DOHH2 (cell line): ENCODE measurements at regions not wholly inside any gene's neighbourhood (a gene's known extent, or its start where the extent isn't known, plus 50 kb on each side); places are given as distances from the start of the nearest gene placed in this dataset.

ENCODE experiments used
- H3F3A ChIP-seq: fragments of 200-600 bp; sonication (generic), shearing (Covaris generic); 2 replicates; pipeline ENCODE4 v1.6.0; 2016; ENCODE audit warnings: antibody characterized with exemption, mild to moderate bottlenecking; ENCODE audit not compliant: control insufficient read depth, insufficient read depth
- H3K27ac ChIP-seq: fragments of 200-600 bp; sonication (generic); 2 replicates; pipeline ENCODE4 v1.5.1; 2014; ENCODE audit warnings: low read depth, mild to moderate bottlenecking, low read length, moderate library complexity
- H3K27me3 ChIP-seq: fragments of 200-600 bp; sonication (generic); 2 replicates; pipeline ENCODE4 v1.6.1; 2014; ENCODE audit warnings: mild to moderate bottlenecking, low read length, mixed read lengths; ENCODE audit not compliant: control insufficient read depth
- H3K36me3 ChIP-seq: fragments of 200-600 bp; sonication (generic); 2 replicates; pipeline ENCODE4 v1.6.1; 2014; ENCODE audit warnings: mild to moderate bottlenecking, low read length, moderate library complexity, mixed read lengths; ENCODE audit not compliant: control insufficient read depth
- H3K4me1 ChIP-seq: fragments of 200-600 bp; sonication (generic); 2 replicates; pipeline ENCODE4 v1.6.1; 2014; ENCODE audit warnings: mild to moderate bottlenecking, low read length, mixed read lengths; ENCODE audit not compliant: control insufficient read depth
- H3K4me2 ChIP-seq: fragments of 200-600 bp; sonication (generic); 2 replicates; pipeline ENCODE4 v1.6.0; 2014; ENCODE audit warnings: mild to moderate bottlenecking, low read length, moderate library complexity
- H3K4me3 ChIP-seq: fragments of 200-600 bp; sonication (generic); 2 replicates; pipeline ENCODE4 v1.5.1; 2014; ENCODE audit warnings: mild to moderate bottlenecking, low read length, mixed read lengths
- H3K79me2 ChIP-seq: fragments of 200-600 bp; sonication (generic); 2 replicates; pipeline ENCODE4 v1.6.1; 2014; ENCODE audit warnings: mild to moderate bottlenecking, low read length, mixed read lengths; ENCODE audit not compliant: control insufficient read depth
- H3K9me2 ChIP-seq: fragments of 200-600 bp; sonication (generic); replicated peaks from 2 replicates; pipeline ENCODE4 v1.6.1; 2014; ENCODE audit warnings: mild to moderate bottlenecking, low read length, mixed read lengths; ENCODE audit not compliant: control insufficient read depth
- H3K9me3 ChIP-seq: fragments of 200-600 bp; sonication (generic); 2 replicates; pipeline ENCODE4 v1.6.1; 2014; ENCODE audit warnings: antibody characterized with exemption, low read length, mixed read lengths; ENCODE audit not compliant: control insufficient read depth, insufficient read depth
- H4K20me1 ChIP-seq: fragments of 200-600 bp; sonication (generic); 2 replicates; pipeline ENCODE4 v1.6.0; 2014; ENCODE audit warnings: low read depth, mild to moderate bottlenecking, antibody characterized with exemption, low read length, moderate library complexity; ENCODE audit not compliant: control insufficient read depth, insufficient read depth
- CTCF ChIP-seq: fragments of 200-600 bp; sonication (generic); IDR thresholded peaks from one replicate; pipeline ENCODE4 v1.5.1; 2014; ENCODE audit warnings: antibody characterized with exemption, mild to moderate bottlenecking, low read depth, low read length; ENCODE audit not compliant: poor library complexity, severe bottlenecking
- EZH2phosphoT487 ChIP-seq: fragments of 200-600 bp; sonication (generic); IDR thresholded peaks from 2 replicates; pipeline ENCODE4 v1.6.1; 2017; ENCODE audit warnings: borderline replicate concordance, mild to moderate bottlenecking, antibody characterized with exemption, low read length, moderate library complexity, mixed read lengths

- H3K79me2 ChIP-seq = no peaks in the 10 kb centered on the region
- no peaks in the 10 kb centered on the region for H3K9me3 ChIP-seq
- H3K4me3 ChIP-seq = no peak overlapping the region
- no peak overlapping the region for H3K27ac ChIP-seq
- no peaks in the 10 kb centered on the region for H4K20me1 ChIP-seq
- H3F3A ChIP-seq = no peaks in the 10 kb centered on the region
- no peaks in the 10 kb centered on the region for H3K9me2 ChIP-seq
- no peaks in the 10 kb centered on the region for H3K36me3 ChIP-seq
- no peaks in the 10 kb centered on the region for H3K27me3 ChIP-seq
- no peak overlapping the region for H3K4me2 ChIP-seq
- TF ChIP-seq EZH2phosphoT487 = no peak
- TF ChIP-seq CTCF = no peak
- no peaks in the 10 kb centered on the region for H3K4me1 ChIP-seq
These were observed 264.6 kb upstream of the CDYL start for GRCh38 chr6:4511641-4512020.

GRCh38 chr6:4510906-4511640, 265.1 kb upstream of the CDYL start:
- no peaks in the 10 kb centered on the region for H3K4me1 ChIP-seq
- TF ChIP-seq EZH2phosphoT487 = no peak
- TF ChIP-seq CTCF = no peak
- no peak overlapping the region for H3K4me3 ChIP-seq
- H3K9me2 ChIP-seq = no peaks in the 10 kb centered on the region
- H3K79me2 ChIP-seq = no peaks in the 10 kb centered on the region
- H3K27ac ChIP-seq = no peak overlapping the region
- H3K36me3 ChIP-seq = no peaks in the 10 kb centered on the region
- H3K27me3 ChIP-seq = no peaks in the 10 kb centered on the region
- H3K4me2 ChIP-seq = no peak overlapping the region
- no peaks in the 10 kb centered on the region for H3K9me3 ChIP-seq
- H3F3A ChIP-seq = no peaks in the 10 kb centered on the region
- no peaks in the 10 kb centered on the region for H4K20me1 ChIP-seq

- Histone ChIP-seq H3K9me3 (no peaks in the 10 kb centered on the region), H4K20me1 (no peaks in the 10 kb centered on the region), H3K4me3 (no peak overlapping the region), H3F3A (no peaks in the 10 kb centered on the region), H3K4me2 (no peak overlapping the region), H3K36me3 (no peaks in the 10 kb centered on the region), H3K27me3 (no peaks in the 10 kb centered on the region), H3K27ac (no peak overlapping the region), H3K79me2 (no peaks in the 10 kb centered on the region), H3K4me1 (no peaks in the 10 kb centered on the region), H3K9me2 (no peaks in the 10 kb centered on the region)
- TF ChIP-seq EZH2phosphoT487 (no peak), CTCF (no peak)
These were observed 265.9 kb upstream of the CDYL start for GRCh38 chr6:4510317-4510716.

GRCh38 chr6:4509506-4509905, 266.7 kb upstream of the CDYL start:
- no peak overlapping the region for H3K4me2 ChIP-seq
- no peaks in the 10 kb centered on the region for H3K4me1 ChIP-seq
- no peaks in the 10 kb centered on the region for H3K9me2 ChIP-seq
- H3K9me3 ChIP-seq = no peaks in the 10 kb centered on the region
- no peaks in the 10 kb centered on the region for H3K79me2 ChIP-seq
- H4K20me1 ChIP-seq = no peaks in the 10 kb centered on the region
- no peaks in the 10 kb centered on the region for H3K27me3 ChIP-seq
- H3K36me3 ChIP-seq = no peaks in the 10 kb centered on the region
- TF ChIP-seq CTCF (no peak), EZH2phosphoT487 (no peak)
- no peak overlapping the region for H3K27ac ChIP-seq
- H3K4me3 ChIP-seq = no peak overlapping the region
- no peaks in the 10 kb centered on the region for H3F3A ChIP-seq
